SK-N-MC (cell line): ENCODE measurements at regions not wholly inside any gene's neighbourhood (a gene's known extent, or its start where the extent isn't known, plus 50 kb on each side); places are given as distances from the start of the nearest gene placed in this dataset.

Experiments
- DNase-seq: peaks from one replicate; pipeline ENCODE4 v3.0.0-alpha.2; 2011; ENCODE audit warnings: low read depth, low spot score
- H3K27ac ChIP-seq: fragments of 200-600 bp; sonication (generic); 2 replicates; pipeline ENCODE4 v1.5.1; 2016; ENCODE audit warnings: mixed run types
- H3K36me3 ChIP-seq: fragments of 200-600 bp; sonication (generic); 2 replicates; pipeline ENCODE4 v1.6.1; 2017; ENCODE audit warnings: antibody characterized with exemption, low read length, mixed read lengths; ENCODE audit not compliant: insufficient read depth
- H3K4me3 ChIP-seq: fragments of 200-600 bp; sonication (generic); 2 replicates; pipeline ENCODE4 v1.5.1; 2016
- H3K9ac ChIP-seq: fragments of 200-600 bp; sonication (generic); 2 replicates; pipeline ENCODE4 v1.8.0; 2017; ENCODE audit warnings: mixed run types, mixed read lengths; ENCODE audit not compliant: insufficient read length
- H3K9me3 ChIP-seq: fragments of 200-600 bp; sonication (generic); 2 replicates; pipeline ENCODE4 v1.6.1; 2017; ENCODE audit warnings: low read depth, mild to moderate bottlenecking, antibody characterized with exemption, low read length, moderate library complexity, mixed read lengths
- EZH2 ChIP-seq: fragments of 200-600 bp; sonication (generic); IDR thresholded peaks from one replicate; pipeline ENCODE4 v1.6.1; 2017; ENCODE audit warnings: antibody characterized with exemption
- FOXP2 ChIP-seq: optimal IDR thresholded peaks from 2 replicates; pipeline ENCODE3; 2011; ENCODE audit warnings: mild to moderate bottlenecking, moderate library complexity; ENCODE audit not compliant: insufficient read depth; ENCODE audit errors: extremely low read length, control extremely low read depth
- POLR2AphosphoS5 ChIP-seq: IDR thresholded peaks from 2 replicates; pipeline ENCODE4 v1.6.1; 2012; ENCODE audit warnings: mild to moderate bottlenecking, low read depth, low read length, borderline replicate concordance

GRCh38 chr20:57941604-57942381, 232.0 kb upstream of the PMEPA1 start:
- H3K27ac ChIP-seq: no peak overlapping the region
- no peak overlapping the region for H3K4me3 ChIP-seq
- TF ChIP-seq POLR2AphosphoS5 (no peak), FOXP2 (no peak), EZH2 (no peak)
- DNase-seq: no peak
- H3K36me3 ChIP-seq: no peaks in the 10 kb centered on the region
- H3K9me3 ChIP-seq: no peaks in the 10 kb centered on the region
- no peak overlapping the region for H3K9ac ChIP-seq

GRCh38 chr20:57940868-57941522, 231.2 kb upstream of the PMEPA1 start:
- Histone ChIP-seq H3K4me3 (no peak overlapping the region), H3K27ac (no peak overlapping the region), H3K9me3 (no peaks in the 10 kb centered on the region), H3K36me3 (no peaks in the 10 kb centered on the region), H3K9ac (no peak overlapping the region)
- TF ChIP-seq POLR2AphosphoS5: no peak
- no peak for TF ChIP-seq FOXP2
- no peak for TF ChIP-seq EZH2
- DNase-seq: no peak

GRCh38 chr20:57940376-57940775, 230.6 kb upstream of the PMEPA1 start:
- H3K36me3 ChIP-seq: no peaks in the 10 kb centered on the region
- no peak overlapping the region for H3K27ac ChIP-seq
- DNase-seq: no peak
- H3K9me3 ChIP-seq: no peaks in the 10 kb centered on the region
- no peak overlapping the region for H3K4me3 ChIP-seq
- no peak overlapping the region for H3K9ac ChIP-seq
- TF ChIP-seq EZH2 (no peak), POLR2AphosphoS5 (no peak), FOXP2 (no peak)

- H3K9ac ChIP-seq: no peak overlapping the region
- no peak for DNase-seq
- no peaks in the 10 kb centered on the region for H3K9me3 ChIP-seq
- H3K27ac ChIP-seq: no peak overlapping the region
- TF ChIP-seq EZH2 (no peak), FOXP2 (no peak), POLR2AphosphoS5 (no peak)
- H3K4me3 ChIP-seq: no peak overlapping the region
- no peaks in the 10 kb centered on the region for H3K36me3 ChIP-seq
These were observed 229.7 kb upstream of the PMEPA1 start for GRCh38 chr20:57939499-57939898.

GRCh38 chr20:57938158-57939108, 228.6 kb upstream of the PMEPA1 start:
- H3K9ac ChIP-seq: no peak overlapping the region
- H3K4me3 ChIP-seq: no peak overlapping the region
- H3K36me3 ChIP-seq: no peaks in the 10 kb centered on the region
- no peak for TF ChIP-seq POLR2AphosphoS5
- TF ChIP-seq FOXP2: no peak
- no peak for TF ChIP-seq EZH2
- H3K27ac ChIP-seq: no peak overlapping the region
- no peaks in the 10 kb centered on the region for H3K9me3 ChIP-seq
- no peak for DNase-seq

GRCh38 chr20:57936636-57937385, 227.0 kb upstream of the PMEPA1 start:
- H3K4me3 ChIP-seq: no peak overlapping the region
- DNase-seq: no peak
- TF ChIP-seq POLR2AphosphoS5 (no peak), FOXP2 (no peak), EZH2 (no peak)

GRCh38 chr20:57934913-57935312, 225.1 kb upstream of the PMEPA1 start:
- no peaks in the 10 kb centered on the region for H3K9me3 ChIP-seq
- no peak for DNase-seq
- H3K9ac ChIP-seq: no peak overlapping the region
- no peak overlapping the region for H3K4me3 ChIP-seq
- no peaks in the 10 kb centered on the region for H3K36me3 ChIP-seq
- TF ChIP-seq FOXP2: no peak
- TF ChIP-seq EZH2: no peak
- no peak for TF ChIP-seq POLR2AphosphoS5
- no peak overlapping the region for H3K27ac ChIP-seq

More at GRCh38 chr20:57936636-57937385, 227.0 kb upstream of the PMEPA1 start:
- H3K9ac ChIP-seq: no peak overlapping the region
- no peaks in the 10 kb centered on the region for H3K36me3 ChIP-seq
- H3K9me3 ChIP-seq: no peaks in the 10 kb centered on the region
- no peak overlapping the region for H3K27ac ChIP-seq
